HG03159 (cell line): ENCODE measurements at regions not wholly inside any gene's neighbourhood (a gene's known extent, or its start where the extent isn't known, plus 50 kb on each side); places are given as distances from the start of the nearest gene placed in this dataset.
"Not testable (repeated sequence)": the region's sequence is repeated elsewhere in the genome, so short reads cannot be mapped to it uniquely, and the experiment has no call there.

Experiments
- ATAC-seq: cut with Tn5 transposase; IDR thresholded peaks from one replicate; pipeline ENCODE4 v1.9.1; 2021; ENCODE audit warnings: mild to moderate bottlenecking, moderate library complexity; ENCODE audit not compliant: unreplicated experiment

DNA sequence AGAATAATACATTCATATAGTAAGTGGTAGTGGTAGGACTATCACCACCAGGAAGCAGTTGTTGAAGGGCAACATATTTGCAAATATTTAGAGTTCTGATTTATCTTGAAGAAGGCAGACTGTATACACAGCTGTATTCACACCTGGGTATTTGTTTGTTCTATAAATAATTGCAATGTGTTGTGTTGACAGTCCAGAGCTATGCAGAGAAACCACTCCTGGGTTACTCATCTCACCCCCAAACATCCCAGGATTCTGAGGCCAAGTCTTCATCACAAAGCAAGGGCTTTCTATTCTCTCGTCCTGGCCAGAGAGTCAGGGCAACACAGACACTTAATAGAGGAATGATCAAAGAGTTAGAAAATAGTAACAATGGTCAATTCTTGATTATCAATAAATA is 102.1 kb upstream of the FAT3 start:
- ATAC-seq, result no peak

DNA sequence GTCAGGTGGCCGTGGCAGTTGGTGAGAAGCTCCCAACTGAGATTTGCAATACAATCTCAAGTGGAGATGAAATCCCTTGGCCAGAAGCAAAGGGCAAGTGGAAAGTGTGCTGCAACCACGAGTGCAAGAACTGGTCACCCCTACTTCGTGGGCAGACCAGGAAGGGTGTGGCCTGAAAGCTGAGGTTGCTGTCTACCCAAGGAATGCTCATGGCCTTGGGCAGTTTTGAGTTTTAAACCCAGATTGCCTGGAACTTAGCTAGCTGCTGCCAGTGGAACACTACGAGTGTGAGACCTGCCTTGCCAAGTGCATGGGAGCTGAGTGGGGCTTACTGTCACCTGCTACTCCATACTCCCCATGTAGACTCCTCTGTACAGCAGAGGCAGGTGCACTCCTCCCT is 113.3 kb upstream of the FAT3 start:
- no peak for ATAC-seq

DNA sequence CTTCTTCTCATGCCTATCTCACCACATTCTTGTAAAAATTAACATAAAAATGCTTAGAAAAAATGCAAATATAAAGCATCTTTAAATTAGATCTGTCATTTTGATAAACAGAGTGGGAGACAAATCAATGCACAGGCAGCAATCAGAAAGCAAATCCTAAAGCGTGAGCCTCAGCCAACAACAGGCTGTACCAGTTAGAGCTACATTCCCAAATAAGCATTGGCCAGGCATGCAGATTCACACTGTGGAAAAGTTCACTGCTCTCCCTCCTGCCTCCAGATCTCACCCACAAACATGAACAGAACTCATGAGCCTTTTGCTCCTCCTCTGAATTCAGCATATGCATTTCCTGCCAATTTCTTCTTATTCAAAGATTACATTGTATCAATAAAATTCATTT is 115.2 kb upstream of the FAT3 start:
- no peak for ATAC-seq

DNA sequence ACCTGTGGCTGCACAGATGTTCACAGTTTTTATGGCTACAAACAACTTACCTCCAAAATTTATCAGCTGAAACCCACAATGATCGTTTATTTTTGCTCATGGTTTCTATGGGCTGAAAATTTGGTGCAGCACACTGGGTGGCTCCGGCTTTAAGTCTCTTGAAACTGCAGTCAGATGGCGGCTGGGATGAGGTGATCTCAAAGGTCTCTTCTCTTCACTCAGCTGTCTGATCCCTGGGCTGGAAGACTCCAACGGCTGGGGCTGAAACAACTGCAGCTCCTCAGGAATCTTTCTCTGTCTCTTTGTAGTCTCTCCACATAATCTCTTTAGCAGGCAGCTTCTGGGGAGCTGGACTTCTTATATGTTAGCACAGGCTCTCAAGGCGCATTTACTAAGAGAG is 117.3 kb upstream of the FAT3 start:
- no peak for ATAC-seq

DNA sequence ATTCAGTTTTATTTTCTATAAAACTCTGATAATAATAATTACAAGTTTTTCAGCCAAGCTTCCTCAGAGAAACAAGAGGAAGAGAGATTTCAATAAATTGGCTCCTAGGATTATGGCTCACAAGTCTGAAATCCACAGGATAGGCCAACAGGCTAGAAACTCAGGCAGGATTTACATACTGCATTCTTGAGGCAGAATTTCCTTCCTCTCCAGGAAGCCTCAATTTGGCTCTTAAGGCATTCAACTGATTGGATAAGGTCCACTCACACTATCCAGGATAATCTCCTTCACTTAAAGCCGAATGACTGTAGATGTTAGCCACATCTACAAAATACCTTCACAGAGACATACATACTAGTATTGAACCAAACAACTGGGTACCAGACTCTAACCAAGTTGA is 120.3 kb upstream of the FAT3 start:
- no peak for ATAC-seq

DNA sequence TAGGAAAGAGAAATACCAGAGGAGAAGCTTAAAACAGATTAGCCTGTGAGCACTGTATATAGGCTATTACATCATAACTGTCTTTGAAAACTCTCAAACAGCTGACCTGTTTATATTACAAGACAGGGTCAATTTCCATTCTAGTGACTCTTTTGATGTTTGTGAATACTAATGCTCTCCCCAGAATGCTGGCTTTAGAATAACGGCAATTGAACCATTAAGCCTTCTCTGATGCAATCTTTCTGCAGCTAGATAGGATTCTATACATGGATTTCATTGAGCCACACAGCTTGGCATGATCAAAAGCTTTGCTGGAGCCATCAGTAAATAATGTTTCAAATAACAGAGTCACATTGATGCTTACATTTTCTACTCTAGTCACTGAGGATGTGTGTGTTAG is 122.7 kb upstream of the FAT3 start:
- ATAC-seq, result no peak

DNA sequence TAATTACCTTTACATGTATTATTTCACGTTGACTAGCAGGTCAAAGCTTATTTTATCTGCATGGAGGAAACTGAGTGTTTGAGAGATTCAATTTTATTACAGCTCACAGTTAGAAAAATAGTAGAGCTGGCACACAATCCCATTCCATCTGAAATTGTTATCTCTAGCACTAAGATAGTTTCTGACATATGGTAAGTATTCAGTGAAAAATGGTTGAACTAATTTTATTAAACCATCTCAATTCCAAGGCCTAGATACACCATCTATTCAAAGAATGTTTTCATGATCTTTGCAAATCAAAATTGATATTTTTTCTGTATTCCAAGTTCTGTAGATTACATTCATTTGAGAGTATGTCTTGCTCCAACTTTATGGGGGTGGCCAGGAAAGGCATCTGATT is 125.4 kb upstream of the FAT3 start:
- ATAC-seq, result no peak

DNA sequence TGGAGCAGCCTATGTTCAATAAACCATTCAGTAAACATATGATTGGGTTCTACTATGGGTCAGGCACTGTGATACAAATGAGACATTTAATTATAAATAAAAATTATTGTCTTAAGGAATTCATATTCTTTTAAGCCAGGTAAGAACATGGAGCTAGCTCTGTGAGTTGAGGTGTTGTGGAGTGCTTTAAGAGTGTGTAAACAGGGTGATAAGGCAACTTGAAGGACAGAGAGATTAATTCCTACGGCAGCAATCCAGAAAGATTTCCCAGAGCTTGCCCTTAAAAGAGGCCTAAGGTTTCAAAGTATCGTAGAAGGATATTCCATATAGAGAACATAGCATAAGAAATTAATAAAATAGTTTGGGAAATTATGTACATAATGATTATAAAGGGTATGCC is 126.4 kb upstream of the FAT3 start:
- ATAC-seq, result no peak

DNA sequence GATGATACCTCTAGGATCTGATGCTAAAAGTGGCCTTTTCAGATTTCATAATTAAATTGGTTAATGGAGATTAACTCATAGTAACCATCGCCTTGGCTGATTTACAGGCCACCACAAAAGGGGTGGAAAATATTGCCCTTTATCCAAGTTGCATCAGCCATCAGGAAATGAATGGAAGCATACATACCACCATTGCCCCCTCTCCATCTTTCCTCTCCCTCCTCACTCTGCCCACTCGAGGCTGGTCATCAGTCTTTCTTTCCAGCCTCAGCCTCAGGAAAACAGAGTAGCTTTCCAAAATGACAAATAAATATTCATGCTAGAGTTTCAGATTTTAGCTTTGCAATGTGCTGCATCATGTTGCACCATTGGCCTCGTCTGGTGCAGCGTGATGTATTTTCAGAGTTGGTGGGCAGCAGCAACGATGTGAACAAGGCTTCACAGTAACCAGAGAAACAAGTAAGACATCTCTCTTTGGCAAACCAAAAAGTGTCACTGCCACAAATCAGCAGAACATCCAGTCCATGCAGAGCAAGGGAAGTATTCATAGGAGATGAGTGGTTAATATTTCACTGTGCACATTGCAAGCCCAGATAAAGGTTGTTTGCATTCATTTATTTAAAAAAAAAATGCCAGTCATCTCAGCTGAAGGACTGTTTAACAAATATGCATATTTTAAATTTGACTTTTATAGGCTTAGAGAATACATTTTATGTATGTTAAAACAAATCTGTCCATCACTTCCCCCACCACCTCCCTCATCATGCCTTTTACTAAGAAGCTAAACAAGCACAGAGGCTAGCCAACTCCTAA is 136.7 kb upstream of the FAT3 start:
- ATAC-seq, result no peak

DNA sequence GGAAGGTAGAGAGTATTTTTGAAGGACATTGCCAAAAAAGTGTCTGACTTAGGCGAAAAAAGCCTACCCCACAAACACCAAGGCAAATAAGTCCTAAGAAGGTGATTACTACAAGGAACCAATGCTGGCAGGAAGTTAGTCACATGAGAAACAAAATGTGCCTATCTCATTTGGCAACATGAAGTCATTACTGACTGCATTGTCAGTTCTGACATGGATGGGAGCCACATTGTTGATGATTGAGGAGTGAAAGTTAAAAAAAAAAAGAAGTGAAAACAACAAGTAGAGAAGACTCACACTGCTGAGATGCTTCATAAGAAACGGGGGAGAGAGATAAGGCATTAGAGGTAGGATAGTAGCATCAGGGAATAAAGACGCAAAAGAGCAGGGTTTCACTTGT is 141.5 kb upstream of the FAT3 start:
- ATAC-seq, result no peak

DNA sequence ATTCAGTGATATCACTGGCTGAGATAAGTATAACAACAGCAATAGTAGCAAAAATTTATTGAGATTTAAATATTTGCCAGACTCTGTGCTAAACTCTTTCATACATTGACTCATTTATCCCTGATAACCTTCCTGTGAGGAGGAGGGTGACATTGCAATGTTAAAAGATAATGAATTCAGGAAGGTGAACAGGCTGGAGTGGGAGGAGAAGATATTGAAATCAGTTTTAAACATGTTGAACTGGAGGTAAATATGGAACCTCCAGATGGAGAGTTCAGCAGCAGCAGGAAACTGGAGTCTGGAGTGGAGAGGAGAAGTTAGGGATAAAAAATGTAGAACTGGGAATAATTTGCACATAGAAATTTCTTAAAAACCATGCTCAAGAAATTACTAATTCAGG is 142.0 kb upstream of the FAT3 start:
- ATAC-seq, result no peak

DNA sequence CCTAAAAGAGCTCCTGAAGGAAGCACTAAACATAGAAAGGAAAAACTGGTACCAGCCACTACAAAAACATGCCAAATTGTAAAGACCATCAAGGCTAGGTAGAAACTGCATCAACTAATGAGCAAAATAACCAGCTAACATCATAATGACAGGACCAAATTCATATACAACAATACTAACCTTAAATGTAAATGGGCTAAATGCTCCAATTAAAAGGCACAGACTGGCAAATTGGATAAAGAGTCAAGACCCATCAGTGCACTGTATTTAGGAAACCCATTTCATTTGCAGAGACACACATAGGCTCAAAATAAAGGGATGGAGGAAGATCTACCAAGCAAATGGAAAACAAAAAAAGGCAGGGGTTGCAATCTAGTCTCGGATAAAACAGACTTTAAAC is 150.1 kb upstream of the FAT3 start:
- ATAC-seq, result not testable (repeated sequence)

DNA sequence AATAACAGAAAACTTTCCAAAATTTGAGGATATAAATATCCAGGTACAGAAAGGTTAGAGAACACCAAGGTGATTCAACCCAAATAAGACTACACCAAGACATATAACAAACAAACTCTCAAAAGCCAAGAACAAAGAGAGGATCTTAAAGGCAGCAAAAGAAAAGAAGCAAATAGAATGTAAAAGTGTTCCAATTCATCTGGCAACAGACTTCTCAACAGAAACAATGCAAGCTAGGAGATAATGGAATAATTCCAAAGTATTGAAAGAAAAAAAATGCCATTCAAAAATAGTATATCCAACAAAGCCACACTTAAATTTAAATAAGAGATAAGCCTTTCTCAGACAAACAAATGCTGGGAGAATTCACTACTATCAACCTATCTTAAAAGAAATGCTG is 153.0 kb upstream of the FAT3 start:
- ATAC-seq, result no peak

DNA sequence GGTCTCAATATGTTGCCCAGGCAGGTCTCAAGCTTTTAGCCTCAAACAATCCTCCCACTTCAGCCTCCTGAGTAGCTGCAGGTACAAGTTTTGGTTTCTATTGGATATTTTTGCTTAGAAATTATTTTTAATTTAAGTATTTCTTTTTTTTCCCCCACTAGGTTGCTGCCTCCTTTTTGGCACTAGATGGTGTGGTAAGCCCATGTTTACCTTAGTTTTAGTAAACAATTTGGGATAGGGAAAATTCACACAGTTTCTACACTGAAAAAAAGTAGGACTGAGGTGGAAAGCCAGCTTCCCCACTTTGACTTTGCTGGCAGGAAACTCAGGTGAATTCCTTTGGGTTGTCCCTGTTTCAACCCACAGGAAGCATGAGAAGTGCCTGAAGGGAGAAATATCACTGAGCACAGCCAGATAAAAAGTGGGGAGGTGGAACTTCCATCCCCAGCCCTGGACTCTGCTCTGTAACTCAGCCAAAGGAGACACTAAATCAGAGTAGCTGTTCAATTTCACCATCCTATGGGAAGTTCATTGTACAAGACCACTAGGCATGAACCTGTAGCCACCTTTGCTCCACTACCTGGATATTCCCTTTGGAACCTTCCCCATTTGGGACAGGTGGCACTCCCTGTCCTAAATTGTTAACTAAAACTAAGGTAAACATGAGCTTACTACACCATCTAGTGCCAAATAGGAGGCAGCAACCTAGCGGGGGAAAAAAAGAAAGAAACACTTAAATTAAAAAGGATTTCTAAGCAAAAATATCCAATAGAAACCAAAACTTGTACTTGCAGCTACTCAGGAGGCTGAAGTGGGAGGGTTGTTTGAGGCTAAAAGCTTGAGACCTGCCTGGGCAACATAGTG is 154.4 kb upstream of the FAT3 start:
- ATAC-seq, result no peak

DNA sequence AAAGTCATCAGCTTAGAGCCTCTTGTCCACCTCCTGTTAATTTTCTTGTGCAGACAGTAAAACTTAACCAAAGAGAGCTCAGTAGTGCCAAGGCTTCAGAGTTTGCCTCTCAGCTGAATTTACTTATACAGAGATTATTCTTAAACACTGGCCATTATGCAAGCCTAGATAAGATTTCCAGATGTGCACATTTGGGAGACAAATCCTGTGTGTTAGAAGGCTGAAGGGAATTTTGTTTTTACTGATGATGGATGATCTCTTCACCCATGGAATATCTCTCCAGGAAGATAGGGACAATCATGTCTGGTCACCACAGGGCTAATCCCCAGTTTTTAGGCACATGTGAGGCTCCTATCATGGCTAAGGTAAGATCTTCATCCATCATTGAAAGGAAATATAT is 157.6 kb upstream of the FAT3 start:
- ATAC-seq, result no peak

DNA sequence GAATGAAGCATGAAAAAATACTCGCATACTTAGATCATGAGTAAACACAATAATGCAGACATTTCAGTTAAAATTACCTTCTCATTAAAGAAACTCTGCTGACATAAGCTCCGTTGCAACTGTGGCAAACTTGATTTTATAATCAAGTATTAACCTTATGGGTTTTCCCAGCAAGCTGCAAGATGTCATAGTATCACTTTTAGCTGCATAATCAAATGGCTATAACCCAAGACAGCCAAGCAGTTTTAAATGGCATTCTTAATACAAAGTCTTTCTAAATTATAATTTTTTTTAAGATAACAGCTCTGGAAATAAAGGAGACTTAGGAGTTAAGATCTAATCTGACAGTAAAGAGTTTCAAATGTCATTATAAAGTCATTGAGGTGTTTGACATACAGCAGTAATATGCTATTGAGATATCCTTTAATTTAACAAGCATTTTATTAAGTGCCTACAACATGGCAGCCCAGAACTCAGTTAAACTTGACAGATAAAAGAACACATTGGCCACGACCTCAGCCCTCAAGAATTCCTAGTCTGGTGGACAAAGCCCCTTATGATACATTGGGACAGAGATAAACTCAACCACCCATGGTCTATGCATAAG is 163.1 kb upstream of the FAT3 start:
- no peak for ATAC-seq

DNA sequence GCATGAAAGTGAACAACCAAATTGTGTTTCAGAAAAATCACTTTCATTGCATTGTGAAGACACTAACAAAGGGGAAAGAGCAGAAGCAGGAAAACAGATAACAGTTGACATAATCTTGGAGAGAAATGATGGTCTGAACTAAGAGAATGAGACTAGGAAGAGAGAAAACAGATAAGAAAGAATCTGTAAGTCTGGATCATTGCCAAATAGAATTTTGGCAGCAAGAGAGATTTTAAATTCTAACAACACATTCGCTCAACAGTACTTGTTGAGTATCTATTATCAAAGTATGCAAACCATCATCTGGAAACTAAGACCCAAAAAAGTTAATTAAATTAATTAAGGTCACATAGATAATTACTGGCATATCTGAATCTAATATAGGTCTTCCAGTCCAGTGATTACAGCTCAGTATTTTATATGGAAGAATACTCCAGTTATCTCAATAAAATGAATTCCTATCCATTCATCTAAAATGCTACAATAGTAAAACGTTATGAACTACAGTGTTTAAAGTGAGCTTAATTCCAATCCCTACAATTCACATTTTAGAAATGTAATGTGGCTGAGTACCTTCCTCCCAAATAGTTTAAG is 166.7 kb upstream of the FAT3 start:
- no peak for ATAC-seq

DNA sequence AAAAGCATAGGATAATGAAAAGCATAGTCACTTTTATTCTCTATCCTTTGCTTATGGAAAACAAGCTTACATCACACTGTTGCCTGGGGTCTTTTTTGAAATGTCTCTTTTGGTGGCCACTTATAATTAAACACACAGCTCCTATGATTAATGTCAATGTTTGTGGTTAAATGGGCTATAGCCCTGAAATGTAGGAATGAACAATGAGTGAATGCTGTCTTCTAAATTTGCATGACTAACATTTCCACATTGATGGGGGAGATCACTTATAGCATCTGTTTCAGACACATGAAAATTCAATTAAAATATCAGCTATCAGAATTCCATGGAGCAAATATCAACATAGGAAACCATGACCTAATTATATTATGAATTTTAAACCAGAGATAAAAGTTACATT is 171.4 kb upstream of the FAT3 start:
- ATAC-seq, result no peak

DNA sequence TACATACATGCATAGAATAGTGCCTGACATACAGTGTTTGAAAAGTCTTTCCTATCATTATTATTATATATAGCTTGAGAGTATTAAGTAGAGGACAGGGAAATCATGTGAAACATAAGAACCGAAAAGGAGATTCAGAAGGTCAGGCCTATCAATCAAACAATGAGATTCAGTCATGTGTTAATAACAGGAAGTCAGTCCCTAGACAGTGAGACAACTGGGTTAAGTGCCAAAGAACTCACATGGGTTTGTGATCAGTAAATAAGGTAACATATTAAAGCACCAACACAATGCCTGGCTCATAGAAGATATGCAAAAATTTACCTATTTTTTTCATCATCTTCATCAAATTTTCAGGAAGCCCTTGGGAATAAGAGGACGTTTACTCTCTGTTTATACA is 174.3 kb upstream of the FAT3 start:
- no peak for ATAC-seq

DNA sequence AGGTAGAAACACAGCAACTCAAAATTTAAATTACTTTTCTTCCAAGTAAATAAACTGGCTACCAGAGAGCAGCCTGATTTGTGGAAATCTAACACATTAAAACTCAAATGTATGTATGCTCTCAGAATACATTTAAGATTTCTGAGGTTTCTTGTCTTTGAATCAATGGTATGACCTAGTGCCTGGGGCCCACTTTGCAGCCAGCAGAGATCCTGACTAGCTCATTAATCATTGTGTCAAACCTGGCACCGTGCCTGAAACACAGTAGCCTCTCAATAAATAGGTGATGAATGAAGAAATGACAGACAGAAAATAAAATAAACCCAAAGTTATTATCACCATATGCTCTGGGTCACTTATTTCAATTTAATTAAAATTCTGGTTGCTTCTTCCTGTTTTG is 176.2 kb upstream of the FAT3 start:
- ATAC-seq, result no peak

DNA sequence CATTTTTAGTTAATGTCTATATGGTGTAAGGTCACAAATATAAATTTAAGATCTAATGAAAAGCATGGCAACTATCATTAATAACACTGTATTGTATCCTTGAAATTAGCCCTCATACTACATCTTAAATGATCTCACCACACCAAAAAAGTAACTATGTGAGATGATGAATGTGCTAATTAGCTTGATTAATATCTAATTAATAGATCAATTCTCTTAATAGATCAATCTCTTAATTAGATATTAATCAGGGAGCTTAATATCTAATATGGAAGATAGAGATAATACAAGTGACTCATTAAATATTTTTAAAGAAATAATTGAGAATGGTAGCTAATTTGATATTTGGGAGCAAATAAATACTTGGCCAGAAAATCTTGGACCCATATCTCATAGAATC is 178.5 kb upstream of the FAT3 start:
- ATAC-seq, result no peak

DNA sequence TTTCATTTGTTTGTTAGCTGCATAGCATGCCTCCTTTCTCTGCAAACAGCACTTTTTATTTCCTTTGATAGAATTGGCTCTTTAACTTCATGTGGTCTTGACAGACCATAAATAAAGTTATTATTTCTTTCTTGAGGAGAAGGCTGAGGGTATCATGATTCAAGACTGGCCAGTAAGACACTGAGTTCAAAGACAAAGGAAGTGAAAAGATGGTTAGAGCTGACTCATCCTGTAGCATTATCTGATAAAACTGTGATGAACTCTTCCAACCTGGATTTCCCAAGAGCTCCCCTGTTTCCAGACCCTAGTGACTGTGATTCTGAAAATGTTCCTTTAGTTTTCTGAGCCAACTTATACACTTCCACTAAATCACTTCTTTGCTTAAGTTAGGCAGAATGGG is 179.3 kb upstream of the FAT3 start:
- ATAC-seq, result no peak
